Liver (tissue), 8 donors: ENCODE measurements at regions not wholly inside any gene's neighbourhood (a gene's known extent, or its start where the extent isn't known, plus 50 kb on each side); places are given as distances from the start of the nearest gene placed in this dataset.

Experiments
- DNase-seq: peaks from one replicate; pipeline ENCODE4 v3.0.0-alpha.2; 2017; ENCODE audit warnings: low spot score
- H3K27ac ChIP-seq, 2 donors: one replicate each; pipeline ENCODE4 v1.7.0; 2013; ENCODE audit warnings: inconsistent platforms in 2 of 2, low read length in 2 of 2, control low read depth in 1 of 2, low read depth in 1 of 2, mild to moderate bottlenecking in 1 of 2
- H3K27me3 ChIP-seq, 4 donors: one replicate each; pipeline versions ENCODE4 v1.6.1 to v1.7.0; 2013; ENCODE audit warnings: low read length in 3 of 4, inconsistent platforms in 1 of 4, mild to moderate bottlenecking in 1 of 4, moderate library complexity in 1 of 4; ENCODE audit not compliant: control insufficient read depth in 4 of 4, insufficient read depth in 4 of 4
- H3K36me3 ChIP-seq, 4 donors: one replicate each; pipeline versions ENCODE4 v1.6.1 to v1.7.0; 2013; ENCODE audit warnings: low read length in 3 of 4, mild to moderate bottlenecking in 3 of 4, low read depth in 1 of 4, moderate library complexity in 1 of 4; ENCODE audit not compliant: control insufficient read depth in 4 of 4, insufficient read depth in 3 of 4
- H3K4me1 ChIP-seq, 4 donors: one replicate each; pipeline versions ENCODE4 v1.6.1 to v1.7.0; 2013; ENCODE audit warnings: low read length in 3 of 4, mild to moderate bottlenecking in 3 of 4, moderate library complexity in 1 of 4; ENCODE audit not compliant: control insufficient read depth in 4 of 4, insufficient read depth in 4 of 4
- H3K4me3 ChIP-seq, 3 donors: one replicate each; pipeline versions ENCODE4 v1.6.1 to v1.7.0; 2013; ENCODE audit warnings: low read length in 3 of 3, control low read depth in 1 of 3, low read depth in 1 of 3, mild to moderate bottlenecking in 1 of 3
- H3K9ac ChIP-seq, 2 donors: one replicate each; pipeline ENCODE4 v1.7.0; 2013; ENCODE audit warnings: low read length in 2 of 2, mild to moderate bottlenecking in 2 of 2, moderate library complexity in 2 of 2, control low read depth in 1 of 2, low read depth in 1 of 2
- H3K9me3 ChIP-seq, 4 donors: one replicate each; pipeline versions ENCODE4 v1.6.1 to v1.7.0; 2013; ENCODE audit warnings: low read length in 3 of 4; ENCODE audit not compliant: control insufficient read depth in 4 of 4
- ATF3 ChIP-seq: IDR thresholded peaks from 2 replicates; pipeline ENCODE4 v1.6.1; 2016; ENCODE audit warnings: antibody characterized with exemption
- CTCF ChIP-seq: fragments of 150-350 bp; IDR thresholded peaks from 2 replicates; pipeline ENCODE4 v1.5.1; 2017; ENCODE audit warnings: improper control_type of control experiment, low read depth, low read length; ENCODE audit not compliant: missing input control
- EGR1 ChIP-seq, 2 donors: IDR thresholded peaks; 2 replicates each; pipeline ENCODE4 v1.6.1; 2016 to 2018; ENCODE audit warnings: antibody characterized with exemption in 2 of 2, low read depth in 2 of 2
- FOXA1 ChIP-seq: IDR thresholded peaks from 2 replicates; pipeline ENCODE4 v1.6.1; 2016; ENCODE audit warnings: antibody characterized with exemption
- FOXA2 ChIP-seq: IDR thresholded peaks from 2 replicates; pipeline ENCODE4 v1.6.1; 2016; ENCODE audit warnings: antibody characterized with exemption
- GABPA ChIP-seq, 2 donors: IDR thresholded peaks in 1 of 2; conservative IDR thresholded peaks in 1 of 2; 2 replicates each; pipeline ENCODE4 v1.6.1; 2016; ENCODE audit warnings: antibody characterized with exemption in 2 of 2, mild to moderate bottlenecking in 1 of 2, moderate library complexity in 1 of 2
- HNF4G ChIP-seq: IDR thresholded peaks from 2 replicates; pipeline ENCODE4 v1.6.1; 2016; ENCODE audit warnings: antibody characterized with exemption
- JUND ChIP-seq, 2 donors: IDR thresholded peaks; 2 replicates each; pipeline ENCODE4 v1.6.1; 2016; ENCODE audit warnings: antibody characterized with exemption in 2 of 2
- MAX ChIP-seq: IDR thresholded peaks from 2 replicates; pipeline ENCODE4 v1.6.1; 2016; ENCODE audit warnings: antibody characterized with exemption
- NR2F2 ChIP-seq: IDR thresholded peaks from 2 replicates; pipeline ENCODE4 v1.6.1; 2016; ENCODE audit warnings: antibody characterized with exemption
- REST ChIP-seq: IDR thresholded peaks from 2 replicates; pipeline ENCODE4 v1.6.1; 2016; ENCODE audit warnings: antibody characterized with exemption, mild to moderate bottlenecking
- RXRA ChIP-seq, 2 donors: IDR thresholded peaks; 2 replicates each; pipeline ENCODE4 v1.6.1; 2017 to 2018; ENCODE audit warnings: antibody characterized with exemption in 2 of 2, mild to moderate bottlenecking in 1 of 2
- SP1 ChIP-seq: IDR thresholded peaks from 2 replicates; pipeline ENCODE4 v1.6.1; 2018; ENCODE audit warnings: antibody characterized with exemption, mild to moderate bottlenecking
- TAF1 ChIP-seq: conservative IDR thresholded peaks from 2 replicates; pipeline ENCODE4 v1.6.1; 2016; ENCODE audit warnings: antibody characterized with exemption, mild to moderate bottlenecking
- YY1 ChIP-seq: IDR thresholded peaks from 2 replicates; pipeline ENCODE4 v1.6.1; 2016; ENCODE audit warnings: antibody characterized with exemption, mild to moderate bottlenecking
- ZBTB33 ChIP-seq: IDR thresholded peaks from 2 replicates; pipeline ENCODE4 v1.6.1; 2016; ENCODE audit warnings: antibody characterized with exemption
- WGBS: extraction: QIAGEN DNeasy Blood & Tissue Kit; methylation state at CpG from one replicate; pipeline ENCODE4 v1.1.7; 2013; 5-methylcytosine and 5-hydroxymethylcytosine counted together
- donor health status: healthy.
- donor health status: healthy.
- donor health status: healthy.
- donor health status: healthy.
- donor health status: healthy.

DNA sequence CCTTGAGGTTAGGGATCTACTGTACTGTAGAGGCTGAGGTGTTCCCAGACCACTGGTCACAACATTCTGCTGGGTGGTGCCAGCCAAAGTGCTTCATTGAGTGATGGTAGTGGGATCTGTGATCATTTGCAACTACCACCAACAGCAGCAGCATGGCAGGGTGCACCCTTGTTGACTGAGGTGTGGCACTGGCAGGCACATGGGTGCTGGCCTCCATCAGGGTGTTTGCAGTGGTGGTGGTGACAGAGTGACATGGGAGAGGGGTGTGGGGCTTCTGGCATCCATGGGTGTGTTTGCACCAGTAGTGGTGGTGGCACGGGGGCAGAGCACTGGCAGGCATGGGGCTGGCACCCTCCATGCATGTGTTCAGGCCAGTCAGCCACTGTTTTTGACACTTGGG, 183.7 kb upstream of the LYPLAL1 start (continued):
- no peak for TF ChIP-seq REST
- TF ChIP-seq EGR1 (IDR thresholded peaks at IDR 0.05; ENCODE audit: low read depth in 2 of 2): no peak
- no peak for TF ChIP-seq JUND (IDR thresholded peaks at IDR 0.05)
- no peak for TF ChIP-seq NR2F2
- TF ChIP-seq CTCF: no peak
- no peak for TF ChIP-seq FOXA2

- WGBS: 92% methylated on average over 1 of the region's 1 CpG
- no peak overlapping the region for H3K4me3 ChIP-seq
- peaks cover 0 to 6% (median 0%) of the 10 kb centered on the region in 4 donors for H3K4me1 ChIP-seq
- no peak overlapping the region for H3K27ac ChIP-seq
- DNase-seq: no peak
- H3K27me3 ChIP-seq: no peaks in the 10 kb centered on the region
- no peaks in the 10 kb centered on the region for H3K36me3 ChIP-seq
- no peak for TF ChIP-seq CTCF
- TF ChIP-seq NR2F2: no peak
- TF ChIP-seq TAF1: no peak
- no peak for TF ChIP-seq ATF3
- TF ChIP-seq MAX: no peak
- no peak overlapping the region for H3K9ac ChIP-seq
- no peaks in the 10 kb centered on the region for H3K9me3 ChIP-seq
These were observed 182.6 kb upstream of the LYPLAL1 start for GRCh38 chr1:218991089-218991488.

DNA sequence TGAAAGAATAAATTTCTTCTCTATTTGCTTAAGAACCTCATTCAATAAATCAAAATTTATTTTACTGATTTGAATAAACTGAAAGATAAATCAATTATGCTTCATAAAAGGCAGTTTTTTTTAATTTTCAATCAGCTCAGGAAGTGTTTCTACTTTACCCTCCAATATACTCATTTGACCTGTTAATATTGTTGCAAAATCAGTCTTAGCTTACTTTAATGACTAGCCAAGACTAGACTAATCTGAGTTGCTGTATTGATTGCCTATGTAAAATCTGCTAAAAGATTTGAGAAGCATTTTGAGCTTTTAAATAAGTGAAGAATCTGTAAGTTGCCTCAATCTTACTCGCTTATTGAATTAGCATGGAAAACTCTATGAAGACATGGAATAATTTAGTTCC, 179.1 kb upstream of the LYPLAL1 start:
- H3K4me3 ChIP-seq: no peak overlapping the region
- no peak for DNase-seq
- no peak overlapping the region for H3K27ac ChIP-seq
- H3K36me3 ChIP-seq: no peaks in the 10 kb centered on the region
- 90% methylated on average over 1 of the region's 1 CpG for WGBS
- H3K9me3 ChIP-seq: no peaks in the 10 kb centered on the region
- H3K4me1 ChIP-seq: peaks cover 0 to 6% (median 0%) of the 10 kb centered on the region in 4 donors
- H3K9ac ChIP-seq: no peak overlapping the region
- H3K27me3 ChIP-seq: no peaks in the 10 kb centered on the region
- no peak for TF ChIP-seq REST
- TF ChIP-seq HNF4G: no peak
- no peak for TF ChIP-seq ATF3
- no peak for TF ChIP-seq TAF1
- TF ChIP-seq JUND (IDR thresholded peaks at IDR 0.05): no peak
- TF ChIP-seq GABPA (IDR thresholded peaks at IDR 0.05 in 1 of 2, conservative IDR thresholded peaks at IDR 0.05 in 1 of 2): no peak
- no peak for TF ChIP-seq FOXA1
- no peak for TF ChIP-seq MAX
- no peak for TF ChIP-seq SP1
- no peak for TF ChIP-seq ZBTB33
- no peak for TF ChIP-seq YY1
- TF ChIP-seq RXRA (IDR thresholded peaks at IDR 0.05): no peak
